ENCODE measurements at regions not wholly inside any gene's neighbourhood (a gene's known extent, or its start where the extent isn't known, plus 50 kb on each side); places are given as distances from the start of the nearest gene placed in this dataset.

DNA sequence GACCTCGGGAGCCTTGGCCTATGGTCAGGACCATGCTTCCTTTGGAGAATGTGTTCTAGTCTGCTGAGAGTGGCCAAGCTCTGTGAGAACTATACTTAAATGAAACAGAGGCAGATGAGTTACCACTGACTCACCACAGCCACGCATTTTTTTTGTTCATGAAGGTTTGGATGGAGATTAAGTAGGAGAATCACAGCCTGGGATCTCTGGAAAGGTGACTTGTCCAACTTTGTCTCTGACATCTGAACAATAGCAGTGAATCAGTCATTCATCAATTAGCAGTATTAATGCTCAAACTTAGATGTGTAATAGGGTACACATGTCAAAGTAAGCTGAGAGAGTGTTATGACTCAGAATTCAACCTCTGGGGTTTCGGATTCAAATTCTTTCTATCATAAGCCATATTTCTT, 100.7 kb upstream of the ANO3 start:
- TF ChIP-seq POLR2A (IDR thresholded peaks at IDR 0.05), result no peak
- TF ChIP-seq, protein P1, sequence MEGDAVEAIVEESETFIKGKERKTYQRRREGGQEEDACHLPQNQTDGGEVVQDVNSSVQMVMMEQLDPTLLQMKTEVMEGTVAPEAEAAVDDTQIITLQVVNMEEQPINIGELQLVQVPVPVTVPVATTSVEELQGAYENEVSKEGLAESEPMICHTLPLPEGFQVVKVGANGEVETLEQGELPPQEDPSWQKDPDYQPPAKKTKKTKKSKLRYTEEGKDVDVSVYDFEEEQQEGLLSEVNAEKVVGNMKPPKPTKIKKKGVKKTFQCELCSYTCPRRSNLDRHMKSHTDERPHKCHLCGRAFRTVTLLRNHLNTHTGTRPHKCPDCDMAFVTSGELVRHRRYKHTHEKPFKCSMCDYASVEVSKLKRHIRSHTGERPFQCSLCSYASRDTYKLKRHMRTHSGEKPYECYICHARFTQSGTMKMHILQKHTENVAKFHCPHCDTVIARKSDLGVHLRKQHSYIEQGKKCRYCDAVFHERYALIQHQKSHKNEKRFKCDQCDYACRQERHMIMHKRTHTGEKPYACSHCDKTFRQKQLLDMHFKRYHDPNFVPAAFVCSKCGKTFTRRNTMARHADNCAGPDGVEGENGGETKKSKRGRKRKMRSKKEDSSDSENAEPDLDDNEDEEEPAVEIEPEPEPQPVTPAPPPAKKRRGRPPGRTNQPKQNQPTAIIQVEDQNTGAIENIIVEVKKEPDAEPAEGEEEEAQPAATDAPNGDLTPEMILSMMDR (IDR thresholded peaks at IDR 0.05), result no peak
